Upper lobe of right lung (tissue), 1 donor: ENCODE measurements at regions not wholly inside any gene's neighbourhood (a gene's known extent, or its start where the extent isn't known, plus 50 kb on each side); places are given as distances from the start of the nearest gene placed in this dataset.

Experiments used
- ATAC-seq: fragments of 200-7000 bp; cut with Tn5 transposase; one replicate; pipeline ENCODE4 v1.9.1; 2020; ENCODE audit warnings: mild to moderate bottlenecking, moderate library complexity
- DNase-seq: peaks from one replicate; pipeline ENCODE4 v3.0.0-alpha.2; 2020
- H3K27ac ChIP-seq: fragments of 200-600 bp; one replicate; pipeline ENCODE4 v1.8.0; 2022
- H3K27me3 ChIP-seq: fragments of 200-600 bp; one replicate; pipeline ENCODE4 v1.8.0; 2022; ENCODE audit warnings: mild to moderate bottlenecking
- H3K36me3 ChIP-seq: fragments of 200-600 bp; one replicate; pipeline ENCODE4 v1.8.0; 2022
- H3K4me1 ChIP-seq: fragments of 200-600 bp; one replicate; pipeline ENCODE4 v1.8.0; 2022
- H3K4me3 ChIP-seq: fragments of 200-600 bp; one replicate; pipeline ENCODE4 v1.8.0; 2022; ENCODE audit warnings: mild to moderate bottlenecking
- H3K9me3 ChIP-seq: fragments of 200-600 bp; one replicate; pipeline ENCODE4 v1.8.0; 2022
- intact Hi-C: fragments of 100-400 bp; cut with DNase I; formaldehyde crosslinking; loops from one replicate; pipeline ENCODE4 v1.11.0; 2022
- TF ChIP-seq, protein P1 (sequence below): fragments of 200-600 bp; IDR thresholded peaks from one replicate; pipeline ENCODE4 v1.8.0; 2022; ENCODE audit warnings: antibody characterized with exemption
- donor health status: DM: no; HTN: yes; CAD: no; lungs with severe emphysema.

- Histone ChIP-seq H3K4me3 (no peak overlapping the region), H3K27ac (no peak overlapping the region), H3K27me3 (no peaks in the 10 kb centered on the region), H3K4me1 (no peaks in the 10 kb centered on the region), H3K9me3 (no peaks in the 10 kb centered on the region), H3K36me3 (no peaks in the 10 kb centered on the region)
- DNase-seq, result no peak
- no peak for ATAC-seq
- TF ChIP-seq, protein P1, sequence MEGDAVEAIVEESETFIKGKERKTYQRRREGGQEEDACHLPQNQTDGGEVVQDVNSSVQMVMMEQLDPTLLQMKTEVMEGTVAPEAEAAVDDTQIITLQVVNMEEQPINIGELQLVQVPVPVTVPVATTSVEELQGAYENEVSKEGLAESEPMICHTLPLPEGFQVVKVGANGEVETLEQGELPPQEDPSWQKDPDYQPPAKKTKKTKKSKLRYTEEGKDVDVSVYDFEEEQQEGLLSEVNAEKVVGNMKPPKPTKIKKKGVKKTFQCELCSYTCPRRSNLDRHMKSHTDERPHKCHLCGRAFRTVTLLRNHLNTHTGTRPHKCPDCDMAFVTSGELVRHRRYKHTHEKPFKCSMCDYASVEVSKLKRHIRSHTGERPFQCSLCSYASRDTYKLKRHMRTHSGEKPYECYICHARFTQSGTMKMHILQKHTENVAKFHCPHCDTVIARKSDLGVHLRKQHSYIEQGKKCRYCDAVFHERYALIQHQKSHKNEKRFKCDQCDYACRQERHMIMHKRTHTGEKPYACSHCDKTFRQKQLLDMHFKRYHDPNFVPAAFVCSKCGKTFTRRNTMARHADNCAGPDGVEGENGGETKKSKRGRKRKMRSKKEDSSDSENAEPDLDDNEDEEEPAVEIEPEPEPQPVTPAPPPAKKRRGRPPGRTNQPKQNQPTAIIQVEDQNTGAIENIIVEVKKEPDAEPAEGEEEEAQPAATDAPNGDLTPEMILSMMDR, result no peak
- intact Hi-C loops, result no loop called here
Measured at GRCh38 chr15:23514484-23514883, 51.0 kb upstream of the MKRN3 start.

DNA sequence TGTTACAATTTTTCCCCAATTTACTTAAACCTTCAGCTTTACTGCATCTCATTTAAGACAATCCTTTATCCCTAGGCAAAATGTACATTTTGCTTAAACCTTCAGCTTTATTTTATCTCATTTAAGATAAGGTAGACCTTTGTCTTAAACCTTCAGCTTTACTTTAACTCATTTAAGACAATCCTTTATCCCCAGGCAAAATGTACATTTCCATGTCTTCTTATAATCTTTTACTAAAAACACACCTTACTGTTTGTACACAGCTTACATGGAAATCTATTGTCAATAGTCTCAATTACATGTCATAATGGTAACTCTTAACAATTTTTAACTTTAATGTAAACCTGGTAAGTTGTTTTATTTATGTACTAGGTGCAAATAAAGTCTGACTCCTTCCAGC is 58.7 kb upstream of the MKRN3 start:
- Histone ChIP-seq H3K27ac (no peak overlapping the region), H3K27me3 (no peaks in the 10 kb centered on the region), H3K9me3 (no peaks in the 10 kb centered on the region), H3K4me1 (no peaks in the 10 kb centered on the region), H3K36me3 (no peaks in the 10 kb centered on the region), H3K4me3 (no peak overlapping the region)
- intact Hi-C loops, result no loop called here
- TF ChIP-seq, protein P1, result no peak
- DNase-seq, result no peak
- ATAC-seq, result no peak

DNA sequence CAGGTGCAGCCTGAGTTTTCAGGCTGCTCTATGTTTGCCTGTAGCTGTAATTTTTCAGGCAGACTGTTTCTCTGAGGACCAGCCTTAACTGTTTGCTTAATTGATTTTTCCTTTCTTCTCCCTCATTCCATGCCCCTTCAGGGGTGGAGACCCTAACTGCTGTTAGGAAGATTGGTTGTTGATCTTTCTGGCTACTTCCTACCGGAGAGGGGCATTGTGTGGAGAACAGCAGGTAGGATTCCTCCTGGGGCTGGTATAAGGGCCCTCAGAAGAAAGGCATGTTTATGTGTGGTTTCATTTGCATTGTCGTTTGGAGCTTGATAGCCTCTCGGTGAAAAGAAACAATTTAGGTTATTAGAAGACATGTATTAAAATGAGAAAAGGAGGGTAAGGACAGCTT is 56.9 kb upstream of the GOLGA6L2 start:
- intact Hi-C loops, result no loop called here
- DNase-seq (no peak), ATAC-seq (no peak)
- Histone ChIP-seq H3K9me3 (no peaks in the 10 kb centered on the region), H3K36me3 (no peaks in the 10 kb centered on the region), H3K27ac (no peak overlapping the region), H3K4me1 (no peaks in the 10 kb centered on the region), H3K27me3 (no peaks in the 10 kb centered on the region), H3K4me3 (no peak overlapping the region)
- TF ChIP-seq, protein P1, result no peak

DNA sequence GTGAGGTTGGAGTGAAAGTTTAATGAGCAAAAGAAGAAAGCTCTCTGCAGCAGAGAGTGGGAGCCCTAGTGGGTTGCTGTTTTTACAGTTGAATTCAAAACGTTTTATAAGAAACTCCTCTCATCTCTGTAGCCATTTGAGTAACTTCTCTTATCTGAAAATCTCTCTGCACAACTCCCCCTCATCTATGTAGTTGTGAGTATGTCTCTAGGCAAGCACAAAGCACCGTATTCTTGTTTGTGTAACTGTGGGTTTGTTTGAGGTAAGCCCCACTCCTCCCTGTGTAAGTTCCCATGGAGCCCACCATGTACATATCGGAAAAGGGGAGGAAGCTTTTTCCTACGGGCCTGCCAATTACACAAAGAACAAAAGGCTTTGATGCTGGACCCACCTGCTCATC is 56.5 kb upstream of the GOLGA6L2 start:
- TF ChIP-seq, protein P1, result no peak
- H3K4me3 ChIP-seq, result no peak overlapping the region
- DNase-seq (no peak), ATAC-seq (no peak)
- no peaks in the 10 kb centered on the region for H3K9me3 ChIP-seq
- no peaks in the 10 kb centered on the region for H3K4me1 ChIP-seq
- intact Hi-C loops, result no loop called here
- no peaks in the 10 kb centered on the region for H3K27me3 ChIP-seq
- no peaks in the 10 kb centered on the region for H3K36me3 ChIP-seq
- no peak overlapping the region for H3K27ac ChIP-seq

- no peaks in the 10 kb centered on the region for H3K27me3 ChIP-seq
- DNase-seq, result no peak
- H3K4me3 ChIP-seq, result no peak overlapping the region
- H3K9me3 ChIP-seq, result no peaks in the 10 kb centered on the region
- ATAC-seq, result no peak
- intact Hi-C loops, result no loop called here
- TF ChIP-seq, protein P1, result peak; percentile 30
- H3K27ac ChIP-seq, result no peak overlapping the region
- H3K4me1 ChIP-seq, result no peaks in the 10 kb centered on the region
- no peaks in the 10 kb centered on the region for H3K36me3 ChIP-seq
Measured at GRCh38 chr15:23497710-23498111, 50.7 kb upstream of the GOLGA6L2 start.
